ENCODE measurements at regions not wholly inside any gene's neighbourhood (a gene's known extent, or its start where the extent isn't known, plus 50 kb on each side); places are given as distances from the start of the nearest gene placed in this dataset.
A peak's percentile ranks its signal among the peaks of the same experiment; 100 is the strongest.

- Histone ChIP-seq H3K27ac (replicated peaks in 1 of 4) (peak overlapping the region; percentile 60 to 71 (median 64)), H3K4me1 (peaks cover 19 to 51% (median 42%) of the 10 kb centered on the region in 4 donors), H3K36me3 (no peaks in the 10 kb centered on the region), H3K4me3 (no peak overlapping the region), H3K9me3 (no peaks in the 10 kb centered on the region), H3K27me3 (no peaks in the 10 kb centered on the region)
- WGBS = 50% methylated on average over 1 of the region's 1 CpG
- TF ChIP-seq POLR2AphosphoS5 (IDR thresholded peaks at IDR 0.05) = no peak
- intact Hi-C loops (cut with DNase I) = no loop called here
- peak; percentile 81 for DNase-seq (ENCODE audit: extremely low spot score)
Measured at GRCh38 chr14:51333901-51334521, 94.0 kb downstream of the TMX1 start.

GRCh38 chr14:51334566-51334965 is 94.5 kb downstream of the TMX1 start:
- no peak for TF ChIP-seq EP300 (IDR thresholded peaks at IDR 0.05)
- TF ChIP-seq POLR2AphosphoS5 (IDR thresholded peaks at IDR 0.05) = no peak
- TF ChIP-seq CTCF (IDR thresholded peaks at IDR 0.05) = no peak
- TF ChIP-seq POLR2A (IDR thresholded peaks at IDR 0.05; ENCODE audit: low read depth) = no peak
- Histone ChIP-seq H3K27ac (replicated peaks in 1 of 4) (peak overlapping the region; percentile 60 to 71 (median 64)), H3K4me3 (no peak overlapping the region), H3K4me1 (peaks cover 19 to 51% (median 40%) of the 10 kb centered on the region in 4 donors), H3K9me3 (no peaks in the 10 kb centered on the region), H3K36me3 (no peaks in the 10 kb centered on the region), H3K27me3 (no peaks in the 10 kb centered on the region)
- WGBS = 68% methylated on average over 5 of the region's 5 CpGs
- intact Hi-C loops (cut with DNase I) = no loop called here
- peak; percentile 4 for DNase-seq (ENCODE audit: extremely low spot score)

- intact Hi-C loops (cut with DNase I) = no loop called here
- H3K4me1 ChIP-seq = peaks cover 19 to 48% (median 40%) of the 10 kb centered on the region in 4 donors
- TF ChIP-seq POLR2AphosphoS5 (IDR thresholded peaks at IDR 0.05) (no peak), POLR2A (IDR thresholded peaks at IDR 0.05; ENCODE audit: low read depth) (no peak), EP300 (IDR thresholded peaks at IDR 0.05) (no peak), CTCF (IDR thresholded peaks at IDR 0.05) (no peak)
- no peaks in the 10 kb centered on the region for H3K27me3 ChIP-seq
- no peaks in the 10 kb centered on the region for H3K9me3 ChIP-seq
- WGBS = 30% methylated on average over 2 of the region's 2 CpGs
- peak overlapping the region; percentile 60 to 71 (median 64) for H3K27ac ChIP-seq (replicated peaks in 1 of 4)
- no peaks in the 10 kb centered on the region for H3K36me3 ChIP-seq
- H3K4me3 ChIP-seq = no peak overlapping the region
- peak; percentile 92 for DNase-seq (ENCODE audit: extremely low spot score)
Measured at GRCh38 chr14:51335531-51335930, 95.5 kb downstream of the TMX1 start.

GRCh38 chr14:51335961-51336723 is 96.1 kb downstream of the TMX1 start:
- WGBS = 71% methylated on average over 3 of the region's 3 CpGs
- Histone ChIP-seq H3K9me3 (no peaks in the 10 kb centered on the region), H3K27ac (replicated peaks in 1 of 4) (peak overlapping the region in 3 of 4 donors; percentile 60 to 71 (median 63)), H3K4me3 (no peak overlapping the region), H3K27me3 (no peaks in the 10 kb centered on the region), H3K36me3 (no peaks in the 10 kb centered on the region), H3K4me1 (peaks cover 19 to 44% (median 40%) of the 10 kb centered on the region in 4 donors)
- intact Hi-C loops (cut with DNase I) = no loop called here
- peak; percentile 81 for DNase-seq (ENCODE audit: extremely low spot score)
- TF ChIP-seq CTCF (IDR thresholded peaks at IDR 0.05) (no peak), POLR2A (IDR thresholded peaks at IDR 0.05; ENCODE audit: low read depth) (no peak), EP300 (IDR thresholded peaks at IDR 0.05) (no peak), POLR2AphosphoS5 (IDR thresholded peaks at IDR 0.05) (no peak)

GRCh38 chr14:51336734-51337133 is 96.7 kb downstream of the TMX1 start:
- no peak for TF ChIP-seq CTCF (IDR thresholded peaks at IDR 0.05)
- TF ChIP-seq POLR2A (IDR thresholded peaks at IDR 0.05; ENCODE audit: low read depth) = no peak
- no peak for TF ChIP-seq EP300 (IDR thresholded peaks at IDR 0.05)
- no peak for TF ChIP-seq POLR2AphosphoS5 (IDR thresholded peaks at IDR 0.05)
- intact Hi-C loops (cut with DNase I) = no loop called here
- no peak overlapping the region for H3K27ac ChIP-seq (replicated peaks in 1 of 4)
- no peaks in the 10 kb centered on the region for H3K27me3 ChIP-seq
- H3K9me3 ChIP-seq = no peaks in the 10 kb centered on the region
- no peak overlapping the region for H3K4me3 ChIP-seq
- DNase-seq (ENCODE audit: extremely low spot score) = peak; percentile 90
- H3K4me1 ChIP-seq = peaks cover 19 to 44% (median 40%) of the 10 kb centered on the region in 4 donors
- WGBS = 38% methylated on average over 2 of the region's 2 CpGs
- no peaks in the 10 kb centered on the region for H3K36me3 ChIP-seq

Measured in esophagus muscularis mucosa (tissue), 4 donors.